WERI-Rb-1 (cell line): ENCODE measurements at regions not wholly inside any gene's neighbourhood (a gene's known extent, or its start where the extent isn't known, plus 50 kb on each side); places are given as distances from the start of the nearest gene placed in this dataset.
"Not testable (repeated sequence)": the region's sequence is repeated elsewhere in the genome, so short reads cannot be mapped to it uniquely, and the experiment has no call there.

Experiments used
- DNase-seq: peaks from one replicate; pipeline ENCODE4 v3.0.0-alpha.2; 2020
- H3K27ac ChIP-seq: fragments of 250-450 bp; sonication (Bioruptor Pico); 2 replicates; pipeline ENCODE4 v1.5.1; 2020; ENCODE audit warnings: mild to moderate bottlenecking, moderate library complexity
- H3K27me3 ChIP-seq: fragments of 250-450 bp; sonication (Bioruptor Pico); 2 replicates; pipeline ENCODE4 v1.5.1; 2021; ENCODE audit warnings: mild to moderate bottlenecking, low read depth, moderate library complexity; ENCODE audit not compliant: insufficient read depth, severe bottlenecking
- H3K36me3 ChIP-seq: fragments of 250-450 bp; sonication (Bioruptor Pico); 2 replicates; pipeline ENCODE4 v1.5.1; 2020; ENCODE audit warnings: mild to moderate bottlenecking, moderate library complexity
- H3K4me3 ChIP-seq: 2 replicates; pipeline ENCODE4 v1.5.1; 2011; ENCODE audit warnings: low read depth, mild to moderate bottlenecking, control low read depth, low read length
- H3K9me3 ChIP-seq: fragments of 250-450 bp; sonication (Bioruptor Pico); 2 replicates; pipeline ENCODE4 v1.5.1; 2021; ENCODE audit warnings: mild to moderate bottlenecking, moderate library complexity; ENCODE audit not compliant: severe bottlenecking
- TF ChIP-seq, protein P1 (sequence below): IDR thresholded peaks from 2 replicates; pipeline ENCODE4 v1.5.1; 2011; ENCODE audit warnings: low read depth, mild to moderate bottlenecking, control low read depth, inconsistent platforms, low read length

DNA sequence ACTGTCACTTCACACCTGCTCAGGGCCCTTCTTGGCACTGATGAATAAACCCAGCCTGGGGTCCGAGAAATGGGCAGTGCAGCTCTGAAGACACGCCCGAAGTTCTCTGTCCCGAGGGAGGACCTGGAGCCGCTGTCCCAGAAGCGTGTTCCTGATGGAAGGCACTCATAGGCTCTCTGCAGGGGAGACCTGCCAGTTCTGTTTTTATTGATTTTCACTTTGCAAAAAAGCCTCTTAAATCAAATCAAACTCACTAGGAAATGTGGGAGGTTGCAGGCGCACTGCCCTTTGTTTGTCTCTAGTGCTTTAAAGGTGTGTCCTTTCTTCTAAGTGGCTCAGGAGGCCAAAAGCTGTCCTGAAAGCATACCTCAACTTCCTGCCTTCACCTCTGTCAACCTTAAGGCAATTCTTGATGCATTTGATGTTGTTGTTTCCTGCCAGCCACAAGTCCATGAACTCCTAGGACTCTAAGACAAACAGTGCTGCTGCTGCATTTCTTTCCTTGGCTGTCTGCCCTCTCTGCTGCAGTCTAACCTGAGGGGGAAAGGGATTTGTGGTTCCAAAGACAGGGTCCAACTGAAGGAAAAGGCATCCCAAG is 663.2 kb downstream of the UQCRFS1 start:
- TF ChIP-seq, protein P1, sequence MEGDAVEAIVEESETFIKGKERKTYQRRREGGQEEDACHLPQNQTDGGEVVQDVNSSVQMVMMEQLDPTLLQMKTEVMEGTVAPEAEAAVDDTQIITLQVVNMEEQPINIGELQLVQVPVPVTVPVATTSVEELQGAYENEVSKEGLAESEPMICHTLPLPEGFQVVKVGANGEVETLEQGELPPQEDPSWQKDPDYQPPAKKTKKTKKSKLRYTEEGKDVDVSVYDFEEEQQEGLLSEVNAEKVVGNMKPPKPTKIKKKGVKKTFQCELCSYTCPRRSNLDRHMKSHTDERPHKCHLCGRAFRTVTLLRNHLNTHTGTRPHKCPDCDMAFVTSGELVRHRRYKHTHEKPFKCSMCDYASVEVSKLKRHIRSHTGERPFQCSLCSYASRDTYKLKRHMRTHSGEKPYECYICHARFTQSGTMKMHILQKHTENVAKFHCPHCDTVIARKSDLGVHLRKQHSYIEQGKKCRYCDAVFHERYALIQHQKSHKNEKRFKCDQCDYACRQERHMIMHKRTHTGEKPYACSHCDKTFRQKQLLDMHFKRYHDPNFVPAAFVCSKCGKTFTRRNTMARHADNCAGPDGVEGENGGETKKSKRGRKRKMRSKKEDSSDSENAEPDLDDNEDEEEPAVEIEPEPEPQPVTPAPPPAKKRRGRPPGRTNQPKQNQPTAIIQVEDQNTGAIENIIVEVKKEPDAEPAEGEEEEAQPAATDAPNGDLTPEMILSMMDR = no peak
- Histone ChIP-seq H3K9me3 (no peaks in the 10 kb centered on the region), H3K36me3 (no peaks in the 10 kb centered on the region), H3K27me3 (peaks cover 84% of the 10 kb centered on the region), H3K4me3 (no peak overlapping the region), H3K27ac (no peak overlapping the region)
- no peak for DNase-seq

DNA sequence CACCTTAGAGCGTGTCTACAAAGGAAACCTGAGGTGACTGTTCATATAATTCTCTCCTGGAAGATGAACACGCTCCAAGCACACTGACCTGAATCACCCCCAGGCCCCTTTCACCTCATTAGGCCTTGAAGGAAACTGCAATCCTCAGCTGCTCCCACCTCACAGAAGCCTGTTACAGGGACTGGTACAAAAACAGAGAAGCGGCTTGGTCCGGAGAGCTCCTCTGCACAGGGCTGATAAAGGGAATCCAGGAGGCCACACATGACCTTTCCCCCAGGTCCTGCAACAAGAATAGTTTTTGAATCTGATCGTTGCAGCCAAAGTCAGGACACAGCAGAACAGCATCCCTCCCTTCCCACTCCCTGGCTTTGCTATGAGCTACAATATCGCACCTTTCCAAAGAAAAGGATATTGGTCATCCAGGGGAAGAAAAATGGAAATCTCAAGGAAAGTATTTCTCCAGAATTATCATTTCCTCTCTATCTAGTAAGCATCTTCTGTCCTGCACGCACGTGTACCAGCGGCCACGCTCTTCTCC is 666.7 kb downstream of the UQCRFS1 start:
- no peaks in the 10 kb centered on the region for H3K36me3 ChIP-seq
- H3K9me3 ChIP-seq = no peaks in the 10 kb centered on the region
- TF ChIP-seq, protein P1 = no peak
- H3K27ac ChIP-seq = no peak overlapping the region
- H3K4me3 ChIP-seq = no peak overlapping the region
- peaks cover 83% of the 10 kb centered on the region for H3K27me3 ChIP-seq
- no peak for DNase-seq

DNA sequence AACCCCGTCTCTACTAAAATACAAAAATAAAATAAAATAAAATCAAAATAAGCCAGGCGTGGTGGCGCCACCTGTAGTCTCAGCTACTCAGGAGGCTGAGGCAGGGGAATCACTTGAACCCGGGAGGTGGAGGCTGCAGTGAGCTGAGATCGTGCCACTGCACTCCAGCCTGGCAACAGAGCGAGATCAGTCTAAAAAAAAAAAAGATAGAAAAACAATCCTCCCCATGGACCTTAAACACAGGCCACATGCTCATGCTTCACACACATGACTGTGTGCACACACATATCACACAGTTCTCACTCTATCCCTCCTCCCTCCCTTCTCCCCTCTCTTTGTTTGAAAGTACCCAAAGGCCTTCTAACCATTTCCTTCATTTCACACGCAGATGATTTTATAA is 667.6 kb downstream of the UQCRFS1 start:
- H3K27ac ChIP-seq, DNase-seq, H3K4me3 ChIP-seq, H3K9me3 ChIP-seq, H3K36me3 ChIP-seq: not testable (repeated sequence)
- peaks cover 84% of the 10 kb centered on the region for H3K27me3 ChIP-seq

DNA sequence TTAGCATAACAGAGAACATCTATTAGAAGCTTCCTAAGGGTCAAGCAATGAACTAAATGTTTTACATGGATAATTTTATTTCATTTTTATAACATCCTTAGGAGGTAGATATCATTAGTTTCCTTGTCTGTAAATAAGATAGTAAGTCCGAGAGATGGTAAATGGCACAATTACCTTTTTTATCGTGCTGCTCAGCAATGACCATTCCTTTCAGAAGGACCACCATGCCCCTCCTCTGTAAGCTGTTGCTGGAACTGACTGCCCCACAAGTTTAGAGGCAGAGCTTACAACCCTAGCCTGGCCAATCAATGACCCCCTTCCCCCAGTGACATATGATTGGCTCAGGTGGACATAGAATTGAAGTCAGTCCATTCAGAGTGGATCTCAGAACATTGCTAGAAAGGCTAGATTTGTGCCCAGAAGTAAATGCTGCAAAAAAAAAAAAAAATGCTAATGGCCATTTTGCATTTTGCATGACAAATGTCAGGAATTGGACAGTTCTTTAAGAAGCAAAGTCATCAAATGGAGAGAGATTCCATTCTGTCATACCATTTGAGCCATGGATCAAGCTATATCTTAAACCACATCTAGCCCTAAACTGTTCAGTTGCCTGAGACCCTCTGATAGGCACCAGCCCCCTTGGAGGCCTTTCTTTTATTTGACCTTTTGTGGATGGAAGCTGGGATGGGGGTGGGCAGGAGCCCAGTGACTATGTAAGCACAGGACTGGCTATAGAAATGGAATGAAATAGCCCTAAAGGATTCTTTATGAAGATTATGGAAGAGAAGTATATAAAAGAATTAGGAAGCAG is 668.3 kb downstream of the UQCRFS1 start:
- H3K27ac ChIP-seq = no peak overlapping the region
- no peaks in the 10 kb centered on the region for H3K9me3 ChIP-seq
- H3K27me3 ChIP-seq = peaks cover 81% of the 10 kb centered on the region
- H3K4me3 ChIP-seq = no peak overlapping the region
- H3K36me3 ChIP-seq = no peaks in the 10 kb centered on the region
- DNase-seq = no peak
- TF ChIP-seq, protein P1 = no peak

DNA sequence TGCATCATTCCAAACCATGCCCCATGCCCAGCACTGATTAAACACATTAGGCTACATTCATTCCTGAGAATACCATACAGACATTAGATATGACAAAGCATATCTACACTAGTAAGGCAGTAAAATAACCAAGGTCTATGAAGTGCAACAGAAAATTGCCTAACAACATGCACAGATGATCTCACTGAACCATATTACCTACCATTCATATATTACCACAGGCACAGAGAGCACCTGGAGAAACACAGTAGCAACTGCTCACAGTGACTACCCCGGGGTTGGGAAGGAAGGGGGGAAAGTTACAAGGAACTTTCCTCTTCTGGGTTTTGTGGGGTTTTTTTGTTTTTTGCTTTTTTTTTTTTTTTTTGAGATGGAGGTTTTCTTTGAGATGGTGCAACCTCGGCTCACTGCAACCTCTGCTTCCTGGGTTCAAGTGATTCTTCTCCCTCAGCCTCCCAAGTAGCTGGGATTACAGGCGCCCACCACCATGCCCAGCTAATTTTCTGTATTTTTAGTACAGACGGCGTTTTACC is 669.6 kb downstream of the UQCRFS1 start:
- TF ChIP-seq, protein P1 = no peak
- Histone ChIP-seq H3K27me3 (peaks cover 71% of the 10 kb centered on the region), H3K9me3 (no peaks in the 10 kb centered on the region), H3K4me3 (no peak overlapping the region), H3K36me3 (no peaks in the 10 kb centered on the region), H3K27ac (no peak overlapping the region)
- no peak for DNase-seq

DNA sequence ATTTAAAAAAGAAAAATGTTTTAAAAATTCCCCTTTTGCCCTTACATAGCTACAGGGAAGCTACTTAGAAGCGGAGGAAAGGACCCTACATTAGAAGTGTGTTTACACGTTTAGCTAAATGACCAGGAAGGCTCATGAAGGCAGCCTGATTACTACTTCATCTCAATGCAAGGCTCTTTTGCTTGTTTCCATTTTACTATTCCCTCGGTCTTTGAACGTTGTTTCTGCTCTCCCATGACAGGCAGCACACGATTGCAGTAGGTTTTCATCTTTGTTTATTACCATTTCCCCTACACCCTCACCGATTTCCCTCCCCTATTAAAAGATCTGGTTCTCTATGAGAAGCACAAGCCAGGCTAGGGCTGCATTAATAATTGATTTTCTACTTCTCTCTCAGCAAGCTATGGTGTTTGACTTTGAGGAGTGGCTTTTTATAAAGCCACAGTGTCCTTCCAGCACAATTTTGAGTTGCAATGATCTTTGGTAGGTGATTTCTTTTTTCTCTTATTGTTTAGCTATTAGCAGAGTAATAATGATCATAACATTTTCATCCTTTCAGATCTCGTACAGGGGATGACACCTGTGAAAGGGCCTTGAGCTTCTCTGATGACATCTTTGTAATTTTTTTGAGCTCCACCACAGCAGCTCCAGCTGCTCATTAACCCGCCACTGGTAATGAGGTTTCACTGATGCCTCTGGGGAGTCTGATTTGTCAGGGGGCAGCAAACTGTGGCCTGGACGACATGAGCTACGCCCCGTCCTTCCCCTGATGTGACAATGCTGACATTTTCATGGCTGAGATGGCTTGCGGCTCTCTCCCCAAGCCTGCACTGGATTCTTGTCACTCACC is 670.3 kb downstream of the UQCRFS1 start:
- TF ChIP-seq, protein P1 = no peak
- no peak for DNase-seq
- Histone ChIP-seq H3K9me3 (no peaks in the 10 kb centered on the region), H3K36me3 (no peaks in the 10 kb centered on the region), H3K27me3 (peaks cover 68% of the 10 kb centered on the region), H3K4me3 (no peak overlapping the region), H3K27ac (no peak overlapping the region)
